NCI-H69 (cell line): ENCODE measurements at regions not wholly inside any gene's neighbourhood (a gene's known extent, or its start where the extent isn't known, plus 50 kb on each side); places are given as distances from the start of the nearest gene placed in this dataset.
"Not testable (repeated sequence)": the region's sequence is repeated elsewhere in the genome, so short reads cannot be mapped to it uniquely, and the experiment has no call there.

Experiments
- DNase-seq: peaks from one replicate; lab custom pipeline; 2025; lab: John Stamatoyannopoulos, UW

DNA sequence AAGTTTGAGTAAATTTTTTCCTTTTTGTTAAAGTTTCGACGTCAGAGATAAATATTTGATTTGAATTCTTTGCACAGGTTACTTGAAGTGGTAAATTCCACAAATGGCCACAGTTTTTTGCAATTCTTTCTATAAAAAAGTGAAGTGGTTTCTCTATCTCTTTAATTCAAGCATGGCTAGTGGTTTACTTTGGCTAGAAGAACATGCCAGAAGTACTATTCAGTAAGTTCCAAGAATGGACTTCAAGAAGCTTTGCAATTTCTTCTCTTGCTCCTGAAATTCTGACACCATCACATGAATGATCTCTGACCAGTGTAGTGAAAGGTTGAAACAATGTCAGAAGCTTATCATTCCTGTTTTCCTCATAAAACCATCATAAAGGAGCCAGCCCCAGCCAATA, 55.7 kb upstream of the RNPC3 start:
- DNase-seq, result no peak

DNA sequence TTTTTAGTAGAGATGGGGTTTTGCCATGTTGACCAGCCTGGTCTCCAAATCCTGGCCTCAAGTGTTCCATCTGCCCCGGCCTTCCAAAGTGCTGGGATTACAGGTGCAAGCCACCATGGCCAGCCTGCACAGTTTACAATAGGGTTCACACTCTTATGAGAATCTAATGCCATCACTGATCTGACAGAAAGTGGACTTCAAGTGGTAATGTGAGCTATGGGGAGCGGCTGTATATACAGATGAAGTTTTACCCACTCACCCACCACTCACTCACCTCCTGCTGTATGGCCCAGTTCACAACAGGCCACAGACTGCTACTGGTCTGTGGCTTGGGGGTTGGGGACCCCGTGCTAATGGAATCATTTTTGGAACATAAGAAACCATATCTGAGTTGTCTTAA, 58.4 kb upstream of the RNPC3 start:
- no peak for DNase-seq

DNA sequence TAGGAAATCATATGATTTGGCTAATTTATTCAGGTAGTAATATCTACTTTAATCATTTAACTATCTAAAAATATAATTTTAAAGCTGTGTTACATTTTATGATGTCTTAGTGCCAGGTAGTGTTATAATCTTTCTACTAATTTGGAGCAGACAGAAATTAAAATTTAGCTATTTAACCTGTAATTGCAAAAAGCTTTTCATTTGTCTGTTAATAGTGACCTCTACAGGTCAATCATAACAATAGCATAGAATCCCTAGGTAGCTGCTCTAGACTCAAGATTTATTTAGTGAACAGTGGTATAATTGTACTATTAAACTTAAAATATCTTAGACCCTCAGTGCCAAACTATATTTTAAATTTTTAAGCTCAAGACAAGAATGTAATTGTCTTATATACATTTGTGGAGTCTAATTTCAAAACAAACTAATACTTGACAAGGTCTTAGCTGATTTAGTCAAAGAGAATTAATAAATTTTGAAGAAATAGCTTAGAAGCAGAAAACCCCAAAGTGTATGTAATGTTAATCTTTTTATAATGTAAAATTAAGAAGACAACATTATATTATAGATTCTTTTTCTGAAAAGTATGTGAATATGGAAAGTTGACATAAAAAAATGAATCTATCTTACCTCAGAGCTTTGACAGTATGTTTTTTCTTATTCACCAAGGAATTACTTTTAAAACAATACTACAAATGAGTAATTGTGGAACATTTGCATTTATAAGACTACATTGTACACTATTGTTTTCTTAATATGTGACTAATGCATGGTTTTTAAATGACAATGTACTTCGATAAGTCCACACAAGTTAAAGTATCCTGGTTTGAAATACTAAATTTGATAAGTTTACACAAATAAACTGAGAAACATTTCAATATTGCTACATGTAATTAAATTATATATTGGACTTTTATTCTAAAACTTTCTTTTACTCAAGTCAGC, 64.1 kb upstream of the RNPC3 start:
- DNase-seq, result peak; percentile 24

DNA sequence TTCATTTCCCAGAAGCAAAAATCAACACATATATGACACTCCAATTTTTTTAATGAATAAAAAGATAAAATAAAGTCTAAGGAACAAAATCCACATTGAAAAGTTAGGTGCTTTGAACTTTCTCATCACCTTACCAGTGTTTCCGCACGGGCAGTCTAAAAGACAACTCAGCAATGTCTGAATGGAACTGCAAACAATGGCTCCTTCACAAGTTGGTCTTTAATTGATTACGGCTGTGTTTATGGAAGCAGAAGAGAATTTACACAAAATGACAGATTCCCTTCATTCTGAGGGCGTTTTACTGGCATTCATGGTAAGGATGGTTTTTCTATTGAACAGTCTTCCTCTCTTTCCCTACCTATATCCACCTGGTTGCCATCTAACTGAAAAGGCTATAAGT, 65.0 kb upstream of the RNPC3 start:
- DNase-seq, result no peak

DNA sequence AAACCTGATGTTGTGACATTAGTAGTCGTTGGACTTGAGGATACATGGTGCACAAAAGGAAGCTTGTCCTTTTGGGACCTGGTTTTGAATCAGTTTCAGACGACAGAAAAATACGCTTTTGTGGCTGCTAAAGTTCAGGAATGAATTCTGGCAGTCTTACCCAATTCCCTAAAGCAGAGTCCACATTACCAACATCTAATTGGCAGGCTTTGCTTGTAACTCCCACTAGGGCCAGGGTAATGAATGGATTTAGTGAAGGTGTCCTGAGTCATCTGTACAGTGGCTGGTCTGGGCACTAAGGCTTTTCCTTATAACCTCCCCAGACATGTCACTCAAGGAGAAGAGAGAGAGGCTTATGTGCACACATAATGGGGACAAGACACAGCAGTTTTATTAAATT, 66.2 kb upstream of the RNPC3 start:
- DNase-seq, result no peak

DNA sequence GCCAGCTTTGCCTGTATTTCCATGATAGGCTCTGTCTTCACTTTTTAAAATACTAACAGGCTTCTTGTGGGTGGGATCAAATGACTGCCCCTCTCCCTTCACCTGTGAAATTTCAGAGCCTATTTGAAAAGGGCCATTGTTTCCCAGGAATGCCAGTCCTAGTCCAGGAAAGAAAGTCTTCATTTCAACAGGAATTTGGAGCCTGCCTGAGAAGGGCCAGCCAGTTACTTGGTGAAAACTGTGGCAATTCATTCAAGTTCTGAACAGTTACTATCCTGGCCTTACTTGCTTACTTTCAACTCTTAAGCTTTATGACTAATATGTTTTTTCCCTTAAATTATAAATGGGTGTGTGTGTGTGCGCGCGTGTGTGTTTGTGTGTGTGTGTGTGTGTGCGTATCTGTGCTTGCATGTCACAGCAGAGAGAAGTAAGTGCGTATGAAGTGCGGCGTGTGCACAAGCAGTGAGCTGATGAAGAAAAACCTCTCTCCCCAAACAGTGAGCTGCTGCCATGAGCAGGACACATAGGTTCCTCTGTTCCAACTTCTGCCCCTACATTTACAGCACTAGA, 67.5 kb upstream of the RNPC3 start:
- no peak for DNase-seq

DNA sequence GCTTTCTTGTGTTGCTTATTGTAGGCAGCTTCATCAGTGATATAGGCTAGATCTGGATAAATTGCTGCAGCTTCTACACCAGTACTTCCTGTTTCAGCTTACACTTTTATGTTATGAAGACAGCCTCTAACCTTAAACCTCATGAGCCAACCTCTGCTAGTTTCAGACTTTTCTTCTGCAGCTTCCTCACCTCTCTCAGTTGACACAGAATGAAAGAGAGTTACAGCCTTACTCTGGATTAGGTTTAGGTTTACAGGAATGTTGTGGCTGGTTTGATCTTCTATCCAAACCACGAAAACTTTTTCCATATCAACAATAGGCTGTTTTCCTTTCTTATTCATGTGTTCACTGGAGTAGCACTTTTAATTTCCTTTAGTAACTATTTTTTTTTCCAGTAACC, 76.9 kb upstream of the RNPC3 start:
- no peak for DNase-seq

DNA sequence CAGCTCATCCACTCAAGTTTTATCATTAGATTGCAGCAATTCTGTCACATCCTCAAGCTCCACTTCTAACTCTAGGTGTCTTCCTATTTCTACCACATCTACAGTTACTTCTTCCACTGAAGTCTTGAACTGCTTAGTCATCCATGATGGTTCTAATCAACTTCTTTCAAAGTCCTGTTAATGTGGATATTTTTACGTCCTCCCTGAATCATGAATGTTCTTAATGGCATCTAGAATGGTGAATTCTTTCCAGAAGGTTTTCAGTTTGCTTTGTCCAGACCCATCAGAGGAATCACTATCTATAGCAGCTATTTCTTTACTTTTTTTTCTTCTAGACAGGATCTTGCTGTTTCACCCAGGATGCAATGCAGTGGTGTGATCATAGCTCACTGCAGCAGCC, 78.0 kb upstream of the RNPC3 start:
- no peak for DNase-seq

DNA sequence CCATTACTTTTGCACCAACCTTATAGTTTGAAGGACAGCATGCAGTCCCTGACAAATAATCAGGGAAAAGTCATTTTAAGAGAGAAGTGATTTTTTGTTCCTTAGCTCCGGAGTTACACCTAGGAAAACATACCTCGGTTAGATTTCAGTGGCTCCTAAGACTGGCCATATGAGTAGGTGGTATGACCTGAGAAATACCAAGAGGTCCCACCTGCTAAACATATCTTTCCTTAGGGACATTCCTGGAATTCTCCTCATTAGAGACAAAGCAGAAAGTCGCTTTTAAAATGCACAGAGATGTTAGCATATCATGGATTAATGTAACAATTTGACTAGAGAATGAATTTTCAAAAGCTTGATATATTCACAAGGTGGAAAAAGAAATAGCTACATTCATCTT, 84.2 kb upstream of the RNPC3 start:
- DNase-seq, result no peak

DNA sequence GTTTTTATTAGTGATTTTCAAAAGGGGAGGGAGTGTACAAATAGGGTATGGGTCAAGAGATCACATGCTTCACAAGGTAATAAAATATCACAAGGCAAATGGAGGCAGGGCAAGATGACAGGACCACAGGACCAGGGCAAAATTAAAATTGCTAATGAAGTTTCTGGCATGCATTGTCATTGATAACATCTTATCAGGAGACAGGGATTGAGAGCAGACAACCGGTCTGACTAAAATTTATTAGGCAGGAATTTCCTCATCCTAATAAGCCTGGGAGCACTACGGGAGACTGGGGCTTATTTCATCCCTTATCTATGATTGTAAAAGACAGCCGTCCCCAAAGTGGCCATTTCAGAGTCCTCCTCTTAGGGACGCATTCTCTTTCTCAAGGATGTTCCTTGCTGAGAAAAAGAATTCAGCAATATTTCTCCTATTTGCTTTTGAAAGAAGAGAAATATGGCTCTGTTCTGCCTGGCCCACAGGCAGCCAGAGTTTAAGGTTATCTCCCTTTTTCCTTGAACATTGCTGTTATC, 88.9 kb upstream of the RNPC3 start:
- DNase-seq, result not testable (repeated sequence)

DNA sequence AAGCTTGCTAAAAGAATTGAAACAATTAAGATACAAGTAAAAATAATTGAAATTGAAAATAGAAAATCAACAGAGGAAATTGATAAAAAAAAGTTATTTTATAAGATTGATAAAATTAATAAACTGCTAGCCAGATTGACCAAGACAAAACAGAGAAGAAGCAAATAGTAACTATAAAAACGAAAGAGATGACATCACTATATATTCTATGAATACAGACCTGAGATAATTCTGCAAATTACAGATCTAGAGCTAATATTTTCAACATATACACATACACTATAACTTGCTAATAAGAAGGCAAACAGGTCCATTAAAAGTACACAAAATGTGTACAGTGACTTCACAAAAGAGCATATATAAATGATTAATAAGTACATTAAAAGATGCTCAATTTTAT, 90.1 kb upstream of the RNPC3 start:
- DNase-seq, result no peak

DNA sequence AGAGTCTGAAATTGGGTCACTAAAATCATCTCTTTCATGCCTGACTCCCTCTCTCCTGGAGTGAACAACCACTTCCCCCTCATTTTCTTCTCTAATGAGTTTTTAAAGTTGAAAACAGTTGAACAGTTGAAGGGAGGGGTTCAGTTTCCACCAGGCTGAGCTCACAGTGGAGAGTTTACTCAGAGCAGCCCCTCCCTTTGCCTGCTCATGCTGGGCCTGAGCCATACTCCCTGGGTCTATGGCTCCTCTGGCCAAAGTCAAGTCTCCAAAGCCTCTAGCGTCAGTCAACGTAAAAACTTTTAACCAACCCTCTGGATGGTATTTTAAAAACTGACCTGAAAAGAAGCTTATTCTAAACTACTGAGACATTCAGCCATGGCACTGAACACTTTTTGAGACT, 100.8 kb upstream of the RNPC3 start:
- DNase-seq, result no peak

DNA sequence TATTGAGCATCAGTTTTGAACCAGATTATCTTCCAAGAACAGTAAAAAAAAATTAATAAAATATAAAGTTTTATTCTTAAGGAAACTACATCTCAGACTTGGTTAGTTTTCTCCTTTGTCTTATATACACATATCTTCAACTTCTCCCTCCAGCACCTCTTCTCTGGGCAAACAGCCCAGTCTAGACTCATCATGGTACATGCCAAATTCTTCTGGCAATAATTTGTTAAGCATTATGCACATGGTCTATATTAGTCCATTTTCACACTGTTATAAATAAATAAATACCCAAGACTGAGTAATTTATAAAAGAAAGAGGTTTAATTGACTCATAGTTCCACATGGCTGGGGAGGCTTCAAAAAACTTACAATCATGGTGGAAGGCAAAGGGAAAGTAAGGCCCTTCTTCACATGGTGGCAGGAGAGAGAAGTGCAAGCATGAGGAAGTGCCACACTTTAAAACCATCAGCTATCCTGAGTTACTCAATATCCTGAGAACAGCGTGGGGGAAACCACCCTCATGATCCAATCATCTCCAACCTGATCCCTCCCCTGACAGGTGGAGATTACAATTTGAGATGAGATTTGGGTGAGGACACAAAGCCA, 108.7 kb upstream of the RNPC3 start:
- no peak for DNase-seq

DNA sequence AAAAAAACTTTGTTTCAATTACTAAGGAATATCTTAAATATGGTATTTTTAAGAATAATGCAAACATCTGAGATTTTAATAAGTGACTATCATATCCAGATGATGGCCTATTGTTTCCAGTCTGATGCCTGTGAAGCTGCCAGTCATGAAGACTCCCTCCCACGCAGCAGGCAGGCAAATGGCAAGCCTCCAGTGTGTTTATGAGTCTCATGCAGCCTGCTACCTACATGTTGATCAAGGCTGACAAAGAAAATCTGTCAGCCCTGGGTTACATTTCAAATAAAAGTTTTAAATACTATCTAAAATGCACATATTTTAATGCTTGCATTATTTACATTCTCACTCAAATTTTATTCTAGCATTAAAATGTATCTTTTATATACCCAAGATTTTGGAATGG, 137.6 kb upstream of the RNPC3 start:
- DNase-seq, result no peak

DNA sequence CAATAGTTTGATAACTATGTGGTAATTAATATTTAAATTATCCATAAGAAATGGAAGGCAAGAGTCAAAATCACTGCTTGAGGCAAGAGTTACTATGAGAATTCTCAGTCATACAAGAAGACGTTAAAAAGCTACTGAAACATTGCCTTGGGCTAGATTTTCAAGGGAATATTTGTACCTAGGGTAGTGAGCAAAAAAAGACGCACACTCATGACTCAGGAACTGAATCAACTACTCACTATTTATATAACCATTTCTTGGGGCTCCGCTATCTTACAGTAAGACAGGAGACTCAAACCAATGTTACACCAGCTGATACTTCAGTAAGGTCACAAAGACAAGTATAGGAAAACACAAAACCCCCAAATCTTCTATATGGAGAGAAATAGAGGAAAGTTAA, 151.5 kb upstream of the RNPC3 start:
- no peak for DNase-seq

DNA sequence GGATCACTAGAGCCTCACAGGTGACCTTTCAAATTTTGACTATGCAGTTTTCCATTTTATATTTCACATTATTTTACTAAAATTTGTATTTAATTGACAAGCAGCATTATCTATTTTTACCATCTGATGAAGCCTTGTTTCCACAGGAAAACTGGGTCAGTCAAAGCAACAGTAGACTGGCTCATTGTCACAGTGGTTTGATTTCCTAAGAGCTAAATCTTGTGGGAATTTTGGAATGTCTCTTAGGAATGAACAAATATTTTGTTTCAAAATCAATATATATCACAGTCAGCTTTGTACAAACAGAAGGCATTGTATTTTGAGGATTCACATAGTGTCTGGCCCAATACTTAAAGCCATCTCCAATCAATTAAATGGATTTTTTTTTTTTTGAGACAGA, 152.6 kb upstream of the RNPC3 start:
- DNase-seq, result no peak

DNA sequence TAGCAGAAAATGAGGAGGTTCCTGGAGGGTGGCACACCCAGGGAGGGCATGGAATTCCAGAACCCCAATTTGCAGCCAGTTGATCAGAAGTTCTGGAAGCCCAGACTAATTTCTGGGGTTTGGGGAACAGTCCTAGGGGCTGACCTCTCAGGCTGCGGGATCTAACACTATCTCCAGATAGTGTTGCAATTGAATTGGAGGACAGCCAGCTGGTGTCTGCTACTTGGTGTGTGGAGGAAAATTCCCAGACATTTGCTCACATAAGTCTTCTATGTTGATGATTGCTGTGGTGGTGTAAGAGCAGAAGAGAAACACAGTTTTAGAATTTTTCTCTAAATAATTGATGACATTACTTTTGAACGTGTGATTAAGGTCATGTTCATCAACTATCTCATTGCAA, 154.3 kb upstream of the RNPC3 start:
- DNase-seq, result no peak

DNA sequence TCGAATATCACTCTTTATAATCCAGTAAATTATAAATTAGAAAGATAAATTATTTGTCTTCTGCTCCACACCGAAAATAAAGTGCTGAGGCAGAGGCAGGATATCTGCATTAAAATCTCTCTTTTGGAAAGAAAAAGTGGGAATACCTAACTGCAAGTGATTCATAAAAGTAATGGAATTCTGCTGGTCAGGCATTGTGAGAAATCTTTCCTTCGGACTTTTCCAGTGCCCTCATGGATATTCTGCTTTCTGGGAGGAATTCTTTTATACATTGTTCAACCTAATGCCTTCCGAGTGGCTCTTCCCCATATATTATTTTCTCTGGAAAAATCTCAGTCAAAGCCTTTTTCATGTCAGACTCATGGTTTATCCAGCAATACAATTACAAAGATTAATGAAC, 158.3 kb upstream of the RNPC3 start:
- DNase-seq, result no peak

DNA sequence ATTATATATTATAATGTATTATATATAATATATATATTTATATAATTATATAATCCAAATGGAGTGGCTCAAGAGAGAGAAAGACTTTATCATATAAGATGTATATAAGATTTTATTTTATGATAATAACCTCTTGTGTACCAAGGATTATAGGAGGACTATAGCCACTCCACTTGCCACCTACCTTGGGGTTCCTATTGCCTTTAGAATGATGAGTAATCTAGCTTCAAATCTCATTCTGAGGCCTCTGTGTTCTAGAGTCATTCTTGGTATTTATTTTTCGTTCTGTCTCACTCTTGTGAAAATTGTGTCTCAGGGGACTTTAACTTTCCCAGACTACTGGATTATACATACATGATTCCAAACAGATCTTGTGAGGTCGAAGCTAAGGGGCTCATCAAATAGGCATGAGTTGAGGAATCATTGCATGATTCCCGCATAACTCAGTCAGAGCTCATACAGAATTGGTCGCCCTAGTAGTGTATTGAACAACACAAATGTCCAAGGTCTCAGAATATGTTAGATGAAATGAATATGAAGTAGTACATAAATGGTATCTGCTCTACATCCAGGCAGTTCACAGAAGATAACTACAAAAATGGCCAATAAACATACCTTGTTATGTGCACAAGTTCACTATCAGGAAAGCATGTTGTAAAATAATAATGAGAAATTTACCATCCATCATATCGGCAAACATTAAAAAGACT, 159.5 kb upstream of the RNPC3 start:
- DNase-seq, result no peak

DNA sequence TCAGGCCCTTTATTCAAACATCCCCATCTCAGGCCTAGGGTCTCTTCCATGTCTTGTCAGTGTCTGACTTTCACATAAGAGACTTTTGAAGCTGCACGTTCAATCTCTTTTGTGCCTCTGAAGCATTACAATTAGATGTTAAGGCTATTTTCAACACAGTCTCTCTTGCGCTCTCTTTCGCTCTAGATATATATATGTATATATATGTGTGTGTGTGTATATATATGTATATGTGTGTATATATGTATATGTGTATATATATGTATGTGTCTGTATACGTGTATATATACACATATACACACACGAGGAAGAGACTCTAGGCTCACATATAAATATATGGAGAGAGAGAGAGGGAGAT, 162.5 kb upstream of the RNPC3 start:
- DNase-seq, result no peak

DNA sequence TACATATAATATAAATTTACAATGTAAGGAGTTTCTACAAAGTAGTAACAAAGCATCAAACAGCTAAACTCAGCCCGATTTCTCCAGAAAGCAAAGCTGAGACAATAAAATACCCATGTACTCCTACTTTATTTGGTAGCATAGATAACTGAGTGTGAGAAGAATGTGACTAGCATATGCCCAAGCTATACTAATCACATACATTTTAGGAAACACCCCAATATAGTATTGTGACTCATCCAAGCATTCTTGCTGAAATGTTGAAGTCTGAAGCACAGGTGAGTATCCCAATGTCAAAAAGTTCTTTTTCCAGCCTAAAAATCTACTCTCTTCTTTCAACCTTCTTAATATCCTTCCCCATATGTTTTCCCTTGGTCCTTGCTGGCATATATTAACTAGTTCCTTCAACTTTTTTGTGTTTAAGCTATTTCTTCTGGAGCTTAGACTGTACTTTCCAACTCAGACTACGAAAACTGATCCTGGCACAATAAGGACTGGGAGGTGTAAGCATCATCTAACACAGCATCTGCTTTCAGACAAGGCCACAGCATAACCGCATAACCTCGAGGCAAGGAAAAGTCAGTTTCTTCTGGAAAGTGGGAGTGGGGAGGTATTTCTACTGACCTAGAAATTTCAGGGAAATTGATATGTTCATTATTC, 163.0 kb upstream of the RNPC3 start:
- DNase-seq, result no peak

DNA sequence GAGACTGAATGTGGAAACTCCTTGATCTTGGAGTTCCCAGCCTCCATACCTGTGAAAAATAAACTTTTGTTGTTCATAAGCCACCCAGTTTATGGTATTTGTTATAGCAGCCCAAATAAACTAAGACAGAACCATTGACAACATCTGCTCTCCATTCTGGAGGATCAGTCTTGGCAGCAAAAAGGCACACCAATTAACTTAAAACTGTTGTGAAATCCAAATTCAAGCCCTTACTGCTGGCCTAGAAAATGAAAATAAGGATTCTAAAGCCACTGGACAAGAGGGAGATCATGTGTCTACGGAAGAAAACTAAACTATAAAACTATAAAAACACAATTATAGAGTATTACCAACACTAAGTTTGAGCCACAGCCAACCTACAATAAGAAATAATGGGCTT, 172.1 kb upstream of the RNPC3 start:
- DNase-seq, result no peak
